HCT116 (cell line): ENCODE measurements at regions not wholly inside any gene's neighbourhood (a gene's known extent, or its start where the extent isn't known, plus 50 kb on each side); places are given as distances from the start of the nearest gene placed in this dataset.

Source experiments
- ATF3 ChIP-seq: IDR thresholded peaks from 2 replicates; pipeline ENCODE4 v1.6.1; 2012
- CTCF ChIP-seq, 3 experiments: fragments of 200-600 bp in 1 of 3; sonication (generic) in 1 of 3; IDR thresholded peaks in 2 of 3; conservative IDR thresholded peaks in 1 of 3; 2 replicates each; pipeline ENCODE4 v1.5.1; 2012 to 2017; ENCODE audit warnings: low read depth in 2 of 3, low read length in 2 of 3, antibody characterized with exemption in 1 of 3, borderline replicate concordance in 1 of 3, control low read depth in 1 of 3, mild to moderate bottlenecking in 1 of 3, mixed read lengths in 1 of 3, mixed run types in 1 of 3, moderate library complexity in 1 of 3; ENCODE audit not compliant: insufficient read depth in 1 of 3
- EZH2 ChIP-seq: fragments of 200-600 bp; sonication (generic); IDR thresholded peaks from 2 replicates; pipeline ENCODE4 v1.6.1; 2017; ENCODE audit warnings: antibody characterized with exemption, mixed run types
- EZH2phosphoT487 ChIP-seq: fragments of 200-600 bp; IDR thresholded peaks from 2 replicates; pipeline ENCODE4 v1.6.1; 2018; ENCODE audit warnings: antibody characterized with exemption, borderline replicate concordance
- JUND ChIP-seq: IDR thresholded peaks from 2 replicates; pipeline ENCODE4 v1.6.1; 2012
- POLR2A ChIP-seq: IDR thresholded peaks from 2 replicates; pipeline ENCODE4 v1.7.0; 2011; ENCODE audit warnings: borderline replicate concordance; ENCODE audit not compliant: insufficient read depth, insufficient read length; ENCODE audit errors: extremely low read depth
- POLR2AphosphoS5 ChIP-seq: IDR thresholded peaks from 2 replicates; pipeline ENCODE4 v1.6.1; 2011; ENCODE audit warnings: mild to moderate bottlenecking, low read depth, low read length, moderate library complexity
- REST ChIP-seq: IDR thresholded peaks from 2 replicates; pipeline ENCODE4 v1.6.1; 2012; ENCODE audit warnings: low read depth
- SIN3A ChIP-seq: IDR thresholded peaks from 2 replicates; pipeline ENCODE4 v1.6.1; 2012; ENCODE audit warnings: low read depth
- TCF7L2 ChIP-seq: IDR thresholded peaks from 2 replicates; pipeline ENCODE4 v1.7.0; 2011; ENCODE audit warnings: borderline replicate concordance, inconsistent platforms; ENCODE audit not compliant: insufficient read depth, insufficient read length; ENCODE audit errors: extremely low read depth
- YY1 ChIP-seq: IDR thresholded peaks from 2 replicates; pipeline ENCODE4 v1.6.1; 2011; ENCODE audit warnings: low read length, low read depth, moderate library complexity, mild to moderate bottlenecking; ENCODE audit not compliant: insufficient replicate concordance; ENCODE audit errors: extremely low read depth
- ZBTB33 ChIP-seq: IDR thresholded peaks from 2 replicates; pipeline ENCODE4 v1.6.1; 2011; ENCODE audit warnings: mild to moderate bottlenecking, low read length, moderate library complexity; ENCODE audit not compliant: insufficient replicate concordance; ENCODE audit errors: extremely low read depth
- ZNF274 ChIP-seq: fragments of 200-500 bp; sonication (Bioruptor generic); IDR thresholded peaks from 2 replicates; pipeline ENCODE4 v1.6.1; 2014; ENCODE audit warnings: mild to moderate bottlenecking, low read depth, low read length, inconsistent platforms

GRCh38 chr14:84874436-84874835 lies 655.5 kb upstream of the FLRT2 start:
- TF ChIP-seq EZH2phosphoT487 = no peak
- TF ChIP-seq CTCF (IDR thresholded peaks at IDR 0.05 in 2 of 3, conservative IDR thresholded peaks at IDR 0.05 in 1 of 3; ENCODE audit: borderline replicate concordance in 1 of 3, insufficient read depth in 1 of 3, low read depth in 2 of 3, low read length in 2 of 3) = no peak
- no peak for TF ChIP-seq POLR2A
- no peak for TF ChIP-seq EZH2
- TF ChIP-seq YY1 = no peak
- TF ChIP-seq ZNF274 = no peak
- no peak for TF ChIP-seq SIN3A
- no peak for TF ChIP-seq POLR2AphosphoS5
- TF ChIP-seq REST = no peak
- TF ChIP-seq ZBTB33 = no peak
- TF ChIP-seq JUND = no peak
- TF ChIP-seq TCF7L2 = no peak
- TF ChIP-seq ATF3 = no peak
